ENCODE measurements at regions not wholly inside any gene's neighbourhood (a gene's known extent, or its start where the extent isn't known, plus 50 kb on each side); places are given as distances from the start of the nearest gene placed in this dataset.

DNA sequence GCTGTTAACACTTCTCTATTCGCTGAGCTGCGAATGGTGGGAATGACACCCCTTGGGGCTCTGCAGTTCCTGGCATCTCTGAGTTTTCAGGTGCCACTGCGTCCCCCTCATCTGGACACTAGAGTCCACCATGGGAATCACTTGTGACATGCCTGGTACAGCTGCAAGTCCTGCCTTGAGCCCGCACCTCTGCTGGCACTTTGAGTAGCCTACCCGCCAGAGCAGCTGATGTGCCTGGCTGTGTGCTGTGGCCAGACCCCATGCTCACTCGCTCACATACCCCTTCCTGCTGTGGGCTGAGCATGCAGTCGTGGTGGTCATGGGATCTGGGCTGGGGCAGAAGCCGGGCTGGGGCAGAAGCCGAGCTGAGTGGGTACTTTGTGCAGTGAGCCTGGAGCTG is 117.6 kb downstream of the RND3 start:
- 87 to 92% methylated on average over 9 of the region's 9 CpGs for WGBS, 2 donors
- no peak overlapping the region for H3K4me3 ChIP-seq
- H3K9me3 ChIP-seq, result no peaks in the 10 kb centered on the region
- DNase-seq, result peak in 1 of 6 donors; percentile 35
- no peak for ATAC-seq
- no peaks in the 10 kb centered on the region for H3K36me3 ChIP-seq
- H3K27me3 ChIP-seq, result no peaks in the 10 kb centered on the region
- H3K4me1 ChIP-seq, result no peaks in the 10 kb centered on the region
- intact Hi-C loops (cut with DNase I), result no loop called here
- TF ChIP-seq, protein P1, sequence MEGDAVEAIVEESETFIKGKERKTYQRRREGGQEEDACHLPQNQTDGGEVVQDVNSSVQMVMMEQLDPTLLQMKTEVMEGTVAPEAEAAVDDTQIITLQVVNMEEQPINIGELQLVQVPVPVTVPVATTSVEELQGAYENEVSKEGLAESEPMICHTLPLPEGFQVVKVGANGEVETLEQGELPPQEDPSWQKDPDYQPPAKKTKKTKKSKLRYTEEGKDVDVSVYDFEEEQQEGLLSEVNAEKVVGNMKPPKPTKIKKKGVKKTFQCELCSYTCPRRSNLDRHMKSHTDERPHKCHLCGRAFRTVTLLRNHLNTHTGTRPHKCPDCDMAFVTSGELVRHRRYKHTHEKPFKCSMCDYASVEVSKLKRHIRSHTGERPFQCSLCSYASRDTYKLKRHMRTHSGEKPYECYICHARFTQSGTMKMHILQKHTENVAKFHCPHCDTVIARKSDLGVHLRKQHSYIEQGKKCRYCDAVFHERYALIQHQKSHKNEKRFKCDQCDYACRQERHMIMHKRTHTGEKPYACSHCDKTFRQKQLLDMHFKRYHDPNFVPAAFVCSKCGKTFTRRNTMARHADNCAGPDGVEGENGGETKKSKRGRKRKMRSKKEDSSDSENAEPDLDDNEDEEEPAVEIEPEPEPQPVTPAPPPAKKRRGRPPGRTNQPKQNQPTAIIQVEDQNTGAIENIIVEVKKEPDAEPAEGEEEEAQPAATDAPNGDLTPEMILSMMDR (IDR thresholded peaks at IDR 0.05), result no peak
- FAIRE-seq, result no peak
- H3K27ac ChIP-seq, result no peak overlapping the region

DNA sequence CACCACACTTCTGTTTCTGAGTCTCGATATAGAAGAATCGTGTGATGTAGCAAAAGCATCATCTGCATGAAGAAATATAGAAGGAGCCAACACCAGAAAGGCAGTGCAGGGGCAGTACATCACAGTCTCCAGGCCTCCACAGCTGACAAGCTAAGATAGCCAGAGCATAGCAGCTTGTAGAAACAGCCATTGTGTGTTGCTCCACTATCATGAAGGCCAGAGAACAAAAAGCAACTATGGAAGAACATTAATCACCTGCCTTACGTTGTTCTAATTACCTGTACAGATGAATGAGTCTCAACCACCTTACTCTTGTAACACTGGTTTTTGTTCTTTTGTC is 129.0 kb downstream of the RND3 start:
- no peak overlapping the region for H3K4me3 ChIP-seq
- H3K27me3 ChIP-seq, result no peaks in the 10 kb centered on the region
- TF ChIP-seq, protein P1 (IDR thresholded peaks at IDR 0.05), result no peak
- H3K36me3 ChIP-seq, result no peaks in the 10 kb centered on the region
- no peak overlapping the region for H3K27ac ChIP-seq
- intact Hi-C loops (cut with DNase I), result no loop called here
- ATAC-seq (no peak), FAIRE-seq (no peak), DNase-seq (no peak)
- no peaks in the 10 kb centered on the region for H3K9me3 ChIP-seq
- 73 to 75% methylated on average over 3 of the region's 3 CpGs for WGBS, 2 donors
- no peaks in the 10 kb centered on the region for H3K4me1 ChIP-seq

DNA sequence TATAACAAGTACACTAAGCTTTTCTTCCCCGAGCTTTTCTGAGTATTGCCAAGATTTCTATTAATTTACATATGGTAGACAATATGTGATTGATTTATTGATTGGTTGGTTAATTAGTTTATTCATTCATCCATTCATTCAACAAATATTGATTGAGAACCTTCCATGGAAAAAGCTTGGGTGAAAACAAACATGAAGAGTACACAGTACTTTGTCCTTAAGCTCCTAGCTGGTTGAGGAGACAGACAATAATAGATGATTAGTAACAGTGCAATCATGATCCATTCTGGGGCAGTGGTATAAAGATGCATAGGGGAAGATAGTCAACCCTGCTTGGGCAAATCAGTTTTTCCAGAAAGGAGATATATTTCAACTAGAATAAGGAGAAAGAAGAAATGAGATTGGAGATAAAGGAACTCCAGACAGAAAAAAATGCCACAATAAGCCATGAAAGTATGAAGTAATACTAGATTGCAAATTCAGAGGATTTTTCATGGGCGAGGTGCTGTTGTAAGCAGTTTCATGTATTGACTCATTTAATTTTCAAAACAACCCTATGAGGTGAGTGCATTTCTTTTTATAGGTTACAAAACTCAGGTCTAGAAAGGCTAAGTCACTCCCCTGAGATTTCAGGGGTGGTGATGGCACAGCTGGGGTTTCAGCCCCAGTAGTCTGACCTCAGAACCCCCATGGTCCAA is 129.5 kb downstream of the RND3 start:
- TF ChIP-seq, protein P1 (IDR thresholded peaks at IDR 0.05), result no peak
- Histone ChIP-seq H3K9me3 (no peaks in the 10 kb centered on the region), H3K4me1 (no peaks in the 10 kb centered on the region), H3K27ac (no peak overlapping the region), H3K4me3 (no peak overlapping the region), H3K27me3 (no peaks in the 10 kb centered on the region), H3K36me3 (no peaks in the 10 kb centered on the region)
- ATAC-seq (no peak), DNase-seq (no peak), FAIRE-seq (no peak)
- 60 to 64% methylated on average over 2 of the region's 2 CpGs for WGBS, 2 donors
- intact Hi-C loops (cut with DNase I), result no loop called here

DNA sequence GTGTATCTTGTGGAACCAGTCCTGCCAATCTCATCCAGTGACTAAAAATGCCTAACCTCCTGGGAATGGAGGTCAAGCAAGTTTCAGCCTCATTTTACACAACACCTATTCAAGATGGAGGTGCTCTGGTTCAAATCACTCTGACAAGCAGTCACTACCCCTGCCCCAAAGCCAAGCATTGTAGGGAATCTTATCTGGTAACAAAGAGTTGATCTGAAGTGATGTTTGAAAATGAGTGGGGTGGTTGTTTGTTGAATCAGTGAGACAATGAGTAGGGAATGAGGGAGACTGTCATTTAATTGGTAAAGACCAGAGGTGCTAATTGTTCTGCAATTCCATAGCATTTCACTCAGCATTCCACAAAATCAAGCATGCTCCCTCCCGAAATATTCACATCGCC is 132.0 kb downstream of the RND3 start:
- H3K4me3 ChIP-seq, result no peak overlapping the region
- no peaks in the 10 kb centered on the region for H3K36me3 ChIP-seq
- no peaks in the 10 kb centered on the region for H3K27me3 ChIP-seq
- intact Hi-C loops (cut with DNase I), result no loop called here
- WGBS, 2 donors, result 89 to 98% methylated on average over 2 of the region's 2 CpGs
- no peak overlapping the region for H3K27ac ChIP-seq
- TF ChIP-seq, protein P1 (IDR thresholded peaks at IDR 0.05), result no peak
- no peaks in the 10 kb centered on the region for H3K4me1 ChIP-seq
- no peaks in the 10 kb centered on the region for H3K9me3 ChIP-seq
- ATAC-seq, result no peak
- no peak for DNase-seq
- no peak for FAIRE-seq

DNA sequence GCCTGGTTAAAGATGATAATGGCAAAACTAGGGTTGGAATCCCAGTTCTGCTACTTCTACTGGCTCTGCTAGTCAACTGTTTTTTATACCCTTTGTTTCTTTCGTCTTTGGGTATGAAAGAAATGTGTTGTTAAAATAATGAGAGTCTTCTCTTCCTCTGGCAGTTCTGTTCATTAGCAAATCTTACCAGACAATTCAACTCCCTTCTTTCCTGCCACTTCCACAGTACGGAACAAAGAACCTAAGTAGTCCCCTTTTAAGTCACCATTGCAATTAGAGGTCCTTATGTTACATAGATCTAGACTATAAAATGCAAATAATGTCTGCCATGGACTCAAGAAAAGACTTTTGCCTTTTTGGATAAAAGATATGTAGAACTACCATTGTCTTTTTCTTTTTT is 134.1 kb downstream of the RND3 start:
- no peak overlapping the region for H3K27ac ChIP-seq
- TF ChIP-seq, protein P1 (IDR thresholded peaks at IDR 0.05), result no peak
- intact Hi-C loops (cut with DNase I), result no loop called here
- H3K36me3 ChIP-seq, result no peaks in the 10 kb centered on the region
- ATAC-seq (no peak), DNase-seq (no peak), FAIRE-seq (no peak)
- no peaks in the 10 kb centered on the region for H3K4me1 ChIP-seq
- no peaks in the 10 kb centered on the region for H3K9me3 ChIP-seq
- WGBS, 2 donors, result 68 to 75% methylated on average over 2 of the region's 2 CpGs
- H3K27me3 ChIP-seq, result no peaks in the 10 kb centered on the region
- H3K4me3 ChIP-seq, result no peak overlapping the region
